ENCODE measurements at regions not wholly inside any gene's neighbourhood (a gene's known extent, or its start where the extent isn't known, plus 50 kb on each side); places are given as distances from the start of the nearest gene placed in this dataset.
"Not testable (repeated sequence)": the region's sequence is repeated elsewhere in the genome, so short reads cannot be mapped to it uniquely, and the experiment has no call there.

GRCh38 chr14:71625891-71626701 is 306.1 kb upstream of the RGS6 start:
- intact Hi-C loops (cut with micrococcal nuclease): no loop called here
- Histone ChIP-seq H3K36me3 (ENCODE audit: insufficient read depth, low read length) (no peaks in the 10 kb centered on the region), H3K27ac (ENCODE audit: low read depth, low read length) (no peak overlapping the region), H3K4me1 (ENCODE audit: insufficient read depth, low read length) (no peaks in the 10 kb centered on the region), H3K9me3 (ENCODE audit: control insufficient read depth in 1 of 2, low read length in 2 of 2) (no peaks in the 10 kb centered on the region), H3K4me3 (ENCODE audit: low read length in 2 of 2) (no peak overlapping the region), H3K27me3 (ENCODE audit: insufficient read depth, low read length) (no peaks in the 10 kb centered on the region)
- Mint-ChIP-seq H3K36me3 (peaks cover 47 to 56% of the 10 kb centered on the region in 2 donors), H3K4me1 (peaks cover 0 to 2% (median 0%) of the 10 kb centered on the region in 4 donors), H3K9me3 (peaks cover 0 to 5% (median 4%) of the 10 kb centered on the region in 8 donors), H3K27ac (no peak overlapping the region), H3K27me3 (no peaks in the 10 kb centered on the region), H3K4me3 (no peak overlapping the region)
- ChIA-PET CTCF (ENCODE audit: partially characterized antibody) (no interaction called here), POLR2A (ENCODE audit: partially characterized antibody) (no interaction called here)
- no peak for DNase-seq

GRCh38 chr14:71628433-71628832 is 303.8 kb upstream of the RGS6 start:
- Histone ChIP-seq H3K36me3 (ENCODE audit: insufficient read depth, low read length) (no peaks in the 10 kb centered on the region), H3K4me3 (ENCODE audit: low read length in 2 of 2) (no peak overlapping the region), H3K9me3 (ENCODE audit: control insufficient read depth in 1 of 2, low read length in 2 of 2) (no peaks in the 10 kb centered on the region), H3K27ac (ENCODE audit: low read depth, low read length) (no peak overlapping the region), H3K27me3 (ENCODE audit: insufficient read depth, low read length) (no peaks in the 10 kb centered on the region), H3K4me1 (ENCODE audit: insufficient read depth, low read length) (no peaks in the 10 kb centered on the region)
- no peaks in the 10 kb centered on the region for H3K27me3 Mint-ChIP-seq
- CTCF ChIA-PET (ENCODE audit: partially characterized antibody): no interaction called here
- H3K4me3 Mint-ChIP-seq: no peak overlapping the region
- POLR2A ChIA-PET (ENCODE audit: partially characterized antibody): no interaction called here
- H3K9me3 Mint-ChIP-seq: peaks cover 0 to 9% (median 4%) of the 10 kb centered on the region in 8 donors
- intact Hi-C loops (cut with micrococcal nuclease): no loop called here
- H3K27ac Mint-ChIP-seq: no peak overlapping the region
- DNase-seq: no peak
- no peaks in the 10 kb centered on the region for H3K4me1 Mint-ChIP-seq
- peaks cover 53 to 58% of the 10 kb centered on the region in 2 donors for H3K36me3 Mint-ChIP-seq

- Mint-ChIP-seq H3K9me3 (peaks cover 0 to 14% (median 7%) of the 10 kb centered on the region in 8 donors), H3K36me3 (peaks cover 51 to 58% of the 10 kb centered on the region in 2 donors)
- intact Hi-C loops (cut with micrococcal nuclease): no loop called here
These were observed 303.0 kb upstream of the RGS6 start for GRCh38 chr14:71629250-71629649.

GRCh38 chr14:71629765-71630492 is 302.3 kb upstream of the RGS6 start:
- intact Hi-C loops (cut with micrococcal nuclease): no loop called here
- H3K36me3 Mint-ChIP-seq: peaks cover 46 to 56% of the 10 kb centered on the region in 2 donors
- Histone ChIP-seq H3K4me1 (ENCODE audit: insufficient read depth, low read length) (no peaks in the 10 kb centered on the region), H3K27ac (ENCODE audit: low read depth, low read length) (no peak overlapping the region), H3K27me3 (ENCODE audit: insufficient read depth, low read length) (no peaks in the 10 kb centered on the region), H3K4me3 (ENCODE audit: low read length in 2 of 2) (no peak overlapping the region), H3K36me3 (ENCODE audit: insufficient read depth, low read length) (no peaks in the 10 kb centered on the region), H3K9me3 (ENCODE audit: control insufficient read depth in 1 of 2, low read length in 2 of 2) (no peaks in the 10 kb centered on the region)
- H3K27me3 Mint-ChIP-seq: no peaks in the 10 kb centered on the region
- no peaks in the 10 kb centered on the region for H3K4me1 Mint-ChIP-seq
- no peak overlapping the region for H3K27ac Mint-ChIP-seq
- H3K4me3 Mint-ChIP-seq: no peak overlapping the region
- DNase-seq: no peak
- H3K9me3 Mint-ChIP-seq: peaks cover 0 to 14% (median 7%) of the 10 kb centered on the region in 8 donors
- POLR2A ChIA-PET (ENCODE audit: partially characterized antibody): no interaction called here
- CTCF ChIA-PET (ENCODE audit: partially characterized antibody): interaction anchor here (0.9 kb wide), 1 partner anchor 9 kb away, joined by 3 read pairs; no protein-coding TSS in a partner anchor

More at GRCh38 chr14:71629250-71629649, 303.0 kb upstream of the RGS6 start:
- Histone ChIP-seq H3K27me3 (ENCODE audit: insufficient read depth, low read length) (no peaks in the 10 kb centered on the region), H3K4me1 (ENCODE audit: insufficient read depth, low read length) (no peaks in the 10 kb centered on the region), H3K27ac (ENCODE audit: low read depth, low read length) (no peak overlapping the region), H3K36me3 (ENCODE audit: insufficient read depth, low read length) (no peaks in the 10 kb centered on the region), H3K4me3 (ENCODE audit: low read length in 2 of 2) (no peak overlapping the region), H3K9me3 (ENCODE audit: control insufficient read depth in 1 of 2, low read length in 2 of 2) (no peaks in the 10 kb centered on the region)
- no peak for DNase-seq
- no peaks in the 10 kb centered on the region for H3K4me1 Mint-ChIP-seq
- ChIA-PET POLR2A (ENCODE audit: partially characterized antibody) (no interaction called here), CTCF (ENCODE audit: partially characterized antibody) (no interaction called here)
- peak overlapping the region in 1 of 7 donors; percentile 68 for H3K27ac Mint-ChIP-seq
- H3K4me3 Mint-ChIP-seq: no peak overlapping the region
- no peaks in the 10 kb centered on the region for H3K27me3 Mint-ChIP-seq

- H3K27me3 Mint-ChIP-seq; H3K36me3 ChIP-seq (ENCODE audit: insufficient read depth, low read length); POLR2A ChIA-PET (ENCODE audit: partially characterized antibody); H3K4me1 Mint-ChIP-seq; H3K27ac ChIP-seq (ENCODE audit: low read depth, low read length); H3K9me3 ChIP-seq (ENCODE audit: control insufficient read depth in 1 of 2, low read length in 2 of 2); H3K4me3 Mint-ChIP-seq; H3K4me1 ChIP-seq (ENCODE audit: insufficient read depth, low read length); intact Hi-C loops (cut with micrococcal nuclease); CTCF ChIA-PET (ENCODE audit: partially characterized antibody); H3K27me3 ChIP-seq (ENCODE audit: insufficient read depth, low read length); H3K4me3 ChIP-seq (ENCODE audit: low read length in 2 of 2); H3K27ac Mint-ChIP-seq; DNase-seq: not testable (repeated sequence)
- peaks cover 0 to 14% (median 7%) of the 10 kb centered on the region in 8 donors for H3K9me3 Mint-ChIP-seq
- peaks cover 47 to 55% of the 10 kb centered on the region in 2 donors for H3K36me3 Mint-ChIP-seq
These were observed 301.2 kb upstream of the RGS6 start for GRCh38 chr14:71631030-71631429.

GRCh38 chr14:71632440-71632946 is 299.7 kb upstream of the RGS6 start:
- POLR2A ChIA-PET (ENCODE audit: partially characterized antibody): no interaction called here
- no peaks in the 10 kb centered on the region for H3K36me3 ChIP-seq (ENCODE audit: insufficient read depth, low read length)
- CTCF ChIA-PET (ENCODE audit: partially characterized antibody): no interaction called here
- Mint-ChIP-seq H3K4me3 (no peak overlapping the region), H3K36me3 (peaks cover 49 to 63% of the 10 kb centered on the region in 2 donors), H3K27me3 (no peaks in the 10 kb centered on the region), H3K27ac (peak overlapping the region in 1 of 7 donors; percentile 4), H3K9me3 (peaks cover 0 to 14% (median 7%) of the 10 kb centered on the region in 8 donors), H3K4me1 (peaks cover 0 to 1% (median 0%) of the 10 kb centered on the region in 4 donors)
- H3K4me1 ChIP-seq (ENCODE audit: insufficient read depth, low read length): no peaks in the 10 kb centered on the region
- no peaks in the 10 kb centered on the region for H3K27me3 ChIP-seq (ENCODE audit: insufficient read depth, low read length)
- no peak overlapping the region for H3K4me3 ChIP-seq (ENCODE audit: low read length in 2 of 2)
- no peaks in the 10 kb centered on the region for H3K9me3 ChIP-seq (ENCODE audit: control insufficient read depth in 1 of 2, low read length in 2 of 2)
- no peak for DNase-seq
- intact Hi-C loops (cut with micrococcal nuclease): no loop called here
- no peak overlapping the region for H3K27ac ChIP-seq (ENCODE audit: low read depth, low read length)

- no peaks in the 10 kb centered on the region for H3K27me3 Mint-ChIP-seq
- Histone ChIP-seq H3K36me3 (ENCODE audit: insufficient read depth, low read length) (no peaks in the 10 kb centered on the region), H3K27ac (ENCODE audit: low read depth, low read length) (no peak overlapping the region), H3K9me3 (ENCODE audit: control insufficient read depth in 1 of 2, low read length in 2 of 2) (no peaks in the 10 kb centered on the region), H3K4me1 (ENCODE audit: insufficient read depth, low read length) (no peaks in the 10 kb centered on the region), H3K4me3 (ENCODE audit: low read length in 2 of 2) (no peak overlapping the region), H3K27me3 (ENCODE audit: insufficient read depth, low read length) (no peaks in the 10 kb centered on the region)
- no peak for DNase-seq
- ChIA-PET POLR2A (ENCODE audit: partially characterized antibody) (no interaction called here), CTCF (ENCODE audit: partially characterized antibody) (no interaction called here)
- H3K36me3 Mint-ChIP-seq: peaks cover 32 to 60% of the 10 kb centered on the region in 2 donors
- intact Hi-C loops (cut with micrococcal nuclease): no loop called here
- H3K9me3 Mint-ChIP-seq: peaks cover 0 to 19% (median 9%) of the 10 kb centered on the region in 8 donors
- H3K27ac Mint-ChIP-seq: no peak overlapping the region
- peaks cover 0 to 1% (median 0%) of the 10 kb centered on the region in 4 donors for H3K4me1 Mint-ChIP-seq
- H3K4me3 Mint-ChIP-seq: no peak overlapping the region
These were observed 296.2 kb upstream of the RGS6 start for GRCh38 chr14:71636076-71636475.

All from CD4-positive, alpha-beta memory T cell (primary cell).